ENCODE measurements at regions not wholly inside any gene's neighbourhood (a gene's known extent, or its start where the extent isn't known, plus 50 kb on each side); places are given as distances from the start of the nearest gene placed in this dataset.

DNA sequence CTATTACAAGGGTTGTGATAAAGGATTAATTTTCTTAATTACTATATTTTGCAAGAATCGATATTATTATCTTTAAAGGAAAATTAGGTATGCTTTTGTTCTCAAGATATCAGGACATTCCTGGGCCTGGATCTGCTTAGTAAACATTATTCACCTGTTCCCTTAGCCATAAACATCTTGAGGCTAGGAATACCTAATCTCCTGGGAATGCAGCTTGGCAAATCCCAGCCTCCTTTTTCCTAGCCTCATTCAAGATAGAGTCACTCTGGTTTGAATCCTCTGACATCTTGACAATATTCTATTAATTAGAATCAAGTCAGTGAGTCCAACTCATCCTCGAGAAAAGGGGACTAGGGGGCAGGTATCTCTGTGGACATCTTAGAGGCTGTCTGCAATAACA is 327.1 kb downstream of the STIM2 start:
- DNase-seq: no peak

DNA sequence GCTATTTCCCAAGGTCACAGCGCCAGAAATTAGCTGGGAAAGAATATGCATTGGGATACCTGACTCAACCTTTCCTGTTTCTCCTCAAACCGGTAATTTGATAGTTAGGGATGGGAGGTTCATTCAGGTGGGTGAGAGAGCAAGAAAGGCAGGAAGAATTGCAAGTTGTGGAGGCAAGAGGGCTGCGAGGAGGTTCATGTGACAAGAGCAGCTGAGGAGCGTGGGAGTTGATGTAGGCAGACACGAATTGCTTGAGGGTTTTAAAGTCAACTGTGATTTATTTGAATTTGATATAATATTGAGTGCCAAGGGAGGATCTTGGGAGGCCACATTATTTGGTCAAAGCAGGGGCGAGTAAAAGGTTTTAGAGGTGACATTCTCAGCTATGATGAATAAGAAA is 329.0 kb downstream of the STIM2 start:
- no peak for DNase-seq

- DNase-seq: no peak
Observed at GRCh38 chr4:27191592-27191991, 331.0 kb downstream of the STIM2 start.

GRCh38 chr4:27194599-27195176 is 334.0 kb downstream of the STIM2 start:
- DNase-seq: no peak

GRCh38 chr4:27198246-27198645 is 337.6 kb downstream of the STIM2 start:
- DNase-seq: no peak

GRCh38 chr4:27198971-27199370 is 338.3 kb downstream of the STIM2 start:
- DNase-seq: no peak

DNA sequence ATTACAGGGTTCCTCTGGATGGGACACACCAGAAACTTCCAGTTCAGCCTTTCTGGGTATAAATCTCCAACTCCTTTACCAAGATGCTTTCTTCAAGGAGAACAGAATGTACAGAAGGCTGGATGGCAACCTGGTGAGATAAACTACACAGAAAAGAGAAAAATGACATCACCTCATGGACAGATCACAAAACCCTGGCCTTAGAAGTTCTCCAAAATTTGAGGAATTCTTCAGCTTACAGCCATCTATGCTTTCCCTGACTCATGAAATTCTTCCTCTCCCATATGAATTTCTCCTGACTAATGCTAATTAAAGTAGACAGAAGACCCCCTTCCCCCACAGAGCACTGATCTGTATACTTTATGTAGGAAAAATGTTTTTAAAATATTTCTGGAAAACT is 345.4 kb downstream of the STIM2 start:
- no peak for DNase-seq

- no peak for DNase-seq
Observed at GRCh38 chr4:27210956-27211355, 350.3 kb downstream of the STIM2 start.

- no peak for DNase-seq
Observed at GRCh38 chr4:27214010-27214409, 353.4 kb downstream of the STIM2 start.

GRCh38 chr4:27215220-27215826 is 354.7 kb downstream of the STIM2 start:
- no peak for DNase-seq

- DNase-seq: no peak
Observed at GRCh38 chr4:27217261-27217769, 356.7 kb downstream of the STIM2 start.

DNA sequence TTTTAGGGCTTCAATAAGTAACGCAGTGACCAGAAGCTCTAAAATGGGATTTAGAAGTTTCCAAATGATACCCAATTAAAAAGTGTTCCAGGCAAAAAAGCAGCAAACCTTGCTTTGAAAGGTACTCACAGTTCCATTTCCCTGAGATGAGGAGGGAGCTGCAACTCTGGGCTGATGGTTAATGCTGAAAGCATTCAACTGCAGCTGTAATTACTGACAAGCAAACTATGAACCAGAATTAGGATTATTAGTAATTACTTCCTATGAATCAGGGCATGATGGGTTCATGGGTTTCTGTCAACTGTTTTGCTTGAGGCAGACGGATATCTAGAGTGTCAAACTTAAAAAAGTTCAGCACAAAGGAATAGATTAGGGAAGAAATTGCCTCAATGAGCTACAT is 357.4 kb downstream of the STIM2 start:
- DNase-seq: no peak

DNA sequence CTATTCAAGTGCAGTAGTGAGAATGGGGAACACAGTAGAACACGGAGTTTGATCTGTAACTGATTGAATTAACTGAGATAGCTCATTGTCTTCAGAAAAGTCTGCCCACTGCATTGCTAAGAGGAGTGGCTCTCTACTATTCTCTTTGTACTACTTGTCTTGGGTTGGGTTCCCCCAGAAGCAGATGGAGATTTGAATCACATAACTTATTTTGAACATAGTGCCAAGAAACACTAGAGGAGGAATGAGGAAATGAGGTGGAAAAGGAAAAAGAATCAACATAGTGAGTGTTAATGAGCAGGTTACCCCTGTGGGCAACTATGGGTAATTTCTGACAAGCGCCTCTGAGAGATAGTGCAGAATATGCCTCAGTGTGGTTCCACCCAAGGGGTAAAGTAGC is 362.7 kb downstream of the STIM2 start:
- no peak for DNase-seq

DNA sequence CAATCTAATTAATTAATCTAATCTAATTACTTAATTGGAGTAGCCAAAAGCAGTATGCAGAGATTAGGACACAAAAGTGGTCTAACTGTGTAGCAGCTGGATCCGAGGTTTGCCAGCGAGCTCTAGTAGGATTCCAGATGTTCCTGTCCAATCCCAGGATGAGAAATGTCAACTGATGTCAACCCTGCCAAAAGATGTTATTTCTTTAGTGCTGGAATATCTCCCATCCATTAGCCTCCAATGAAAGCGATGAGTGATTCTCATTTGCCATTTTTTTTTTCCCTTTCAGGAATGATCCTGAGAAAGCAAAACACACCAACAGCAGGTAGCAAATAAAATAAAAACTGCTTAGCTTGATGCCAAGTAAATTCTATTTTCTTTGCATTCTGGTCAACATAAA is 372.9 kb downstream of the STIM2 start:
- DNase-seq: no peak

- no peak for DNase-seq
Observed at GRCh38 chr4:27234306-27234899, 373.8 kb downstream of the STIM2 start.

DNA sequence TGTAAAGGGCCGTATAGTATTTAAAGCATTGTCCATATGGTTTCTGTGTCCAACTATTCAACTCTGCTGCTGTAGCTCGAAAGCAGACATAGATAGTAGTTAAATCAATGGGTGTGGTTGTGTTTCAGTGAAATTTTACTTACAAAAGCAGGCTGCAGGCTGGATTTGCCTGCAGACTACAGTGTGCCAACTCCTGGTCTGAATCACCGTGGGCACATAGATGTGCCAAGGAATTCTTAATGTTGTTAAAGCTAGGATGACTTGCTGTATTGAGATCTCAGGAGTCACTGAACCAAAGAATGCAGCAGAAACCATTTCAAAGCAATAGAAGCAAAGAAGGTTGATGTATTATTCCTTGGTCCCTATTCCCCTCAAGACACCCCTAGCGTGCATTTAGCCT is 379.0 kb downstream of the STIM2 start:
- no peak for DNase-seq

- no peak for DNase-seq
Observed at GRCh38 chr4:27242217-27242616, 381.6 kb downstream of the STIM2 start.

- no peak for DNase-seq
Observed at GRCh38 chr4:27245216-27245615, 384.6 kb downstream of the STIM2 start.

GRCh38 chr4:27248829-27249228 is 388.2 kb downstream of the STIM2 start:
- DNase-seq: no peak

DNA sequence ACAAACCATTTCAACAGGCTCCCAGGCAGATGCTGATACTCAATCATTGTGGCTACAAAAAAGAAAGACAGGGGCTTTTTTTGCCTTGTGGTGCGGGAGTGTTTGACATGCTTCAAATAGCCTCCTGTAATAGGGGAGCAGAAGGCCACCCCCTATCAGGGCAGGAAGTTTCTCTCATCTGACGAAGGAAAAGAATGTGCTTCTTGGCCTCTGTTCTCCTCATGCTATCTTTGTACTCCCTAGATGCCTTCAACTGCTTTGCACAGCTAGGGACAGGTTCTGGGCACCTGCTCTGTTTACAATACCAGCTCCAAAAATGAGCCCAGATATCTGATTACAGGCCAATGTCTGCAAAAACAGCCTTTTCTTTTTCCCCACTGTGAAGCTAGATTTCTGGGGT is 391.1 kb downstream of the STIM2 start:
- no peak for DNase-seq

DNA sequence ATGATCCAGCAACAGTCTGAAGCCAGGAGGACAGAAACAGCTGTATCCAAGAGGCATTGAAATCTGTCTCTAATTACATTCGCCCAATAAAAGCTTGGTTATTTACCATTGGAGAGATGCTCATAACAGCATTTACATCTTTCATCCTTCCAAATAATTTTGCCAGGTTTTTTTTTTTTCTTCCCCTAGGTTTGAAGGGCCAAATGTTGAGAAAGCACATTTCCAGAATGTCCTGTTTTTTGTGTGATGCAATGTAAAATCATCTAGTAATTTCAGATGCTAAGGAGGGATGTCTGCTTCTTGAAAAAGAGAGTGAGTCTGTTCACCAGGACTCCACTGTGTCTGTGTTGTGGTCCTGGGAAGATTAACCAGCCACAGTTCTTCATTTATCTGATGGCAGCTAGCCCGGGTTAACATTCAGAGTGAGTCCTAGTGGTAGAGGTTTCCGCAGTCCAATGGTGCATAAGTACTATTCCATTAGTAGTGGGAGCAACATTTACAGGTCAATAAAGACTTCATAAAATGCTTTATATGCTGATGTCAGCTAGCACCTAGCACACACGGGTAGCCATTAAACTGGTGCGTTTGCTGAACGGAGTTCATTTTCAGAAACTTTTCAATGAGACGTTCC is 406.8 kb downstream of the STIM2 start:
- no peak for DNase-seq

DNA sequence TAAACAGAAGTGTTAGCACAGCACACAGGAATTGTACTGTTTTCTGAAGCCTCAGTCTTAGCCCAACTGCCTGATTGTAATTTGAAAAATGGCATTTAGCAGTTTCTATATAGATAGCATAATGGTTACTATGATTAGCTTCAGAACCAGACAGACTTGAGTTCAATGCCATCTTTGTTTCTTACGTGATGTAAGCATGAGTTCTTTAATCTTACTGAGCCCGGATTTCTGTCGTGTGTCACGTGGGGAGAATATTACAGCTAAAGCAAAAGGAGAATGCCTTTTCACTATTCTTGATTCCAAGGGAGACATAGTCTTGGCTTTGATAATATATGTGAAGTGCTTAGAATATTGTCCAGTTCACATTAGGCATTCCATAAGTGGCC is 407.3 kb downstream of the STIM2 start:
- no peak for DNase-seq

DNA sequence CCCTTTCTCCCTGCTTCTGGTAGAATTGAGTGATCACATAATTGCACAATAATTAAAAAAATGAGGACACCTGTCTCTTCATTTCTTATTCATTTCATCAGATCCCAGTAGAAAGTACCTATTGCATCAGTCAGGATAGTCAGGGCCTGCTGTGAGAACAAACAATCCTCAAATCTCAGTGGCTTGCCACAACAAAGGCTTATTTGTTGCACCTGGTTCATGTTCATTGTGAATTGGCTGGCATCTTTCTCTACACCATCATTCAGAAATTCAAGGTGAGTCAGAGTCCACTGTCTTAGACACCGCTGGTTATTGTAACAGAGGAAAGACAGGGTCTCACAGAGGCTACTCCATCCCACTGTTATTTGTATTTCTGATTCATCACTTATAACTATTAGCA is 409.8 kb downstream of the STIM2 start:
- no peak for DNase-seq

DNA sequence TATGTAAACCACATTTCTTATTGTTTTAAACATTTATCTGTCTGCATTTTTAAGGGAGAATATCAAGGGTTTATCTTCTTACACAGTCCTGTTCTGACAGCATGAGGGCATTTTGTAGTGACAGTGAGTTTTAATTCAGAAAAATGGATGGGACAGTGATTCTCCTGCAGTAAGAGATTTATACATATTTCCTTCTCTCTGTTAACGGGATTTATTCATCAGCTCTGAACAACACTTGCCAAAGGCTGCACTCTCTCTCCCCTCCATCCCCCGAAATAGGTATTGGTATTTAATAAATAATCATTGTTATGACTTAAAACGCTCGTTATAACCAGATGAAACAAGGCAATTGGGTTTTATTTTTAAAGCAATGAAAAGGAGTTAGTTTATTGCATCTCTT is 410.9 kb downstream of the STIM2 start:
- DNase-seq: no peak

All from bone marrow (tissue), 2 donors.